Stimulated activated CD4-positive, alpha-beta T cell treated with anti-CD3 and anti-CD28 coated beads, Interleukin-15, amount 100 ng/mL, for 48 hours (primary cell): ENCODE measurements at regions not wholly inside any gene's neighbourhood (a gene's known extent, or its start where the extent isn't known, plus 50 kb on each side); places are given as distances from the start of the nearest gene placed in this dataset.

Experiments used
- DNase-seq, 2 donors: peaks; one replicate each; pipeline ENCODE4 v3.0.0-alpha.2; 2020; ENCODE audit warnings: low read depth in 2 of 2

GRCh38 chr20:22504829-22505377 lies 79.5 kb downstream of the FOXA2 start:
- DNase-seq, result no peak

- DNase-seq, result no peak
Measured at GRCh38 chr20:22503577-22503976, 80.8 kb downstream of the FOXA2 start.

GRCh38 chr20:22502731-22503191 lies 81.6 kb downstream of the FOXA2 start:
- no peak for DNase-seq

- DNase-seq, result no peak
Measured at GRCh38 chr20:22501566-22502344, 82.6 kb downstream of the FOXA2 start.

DNA sequence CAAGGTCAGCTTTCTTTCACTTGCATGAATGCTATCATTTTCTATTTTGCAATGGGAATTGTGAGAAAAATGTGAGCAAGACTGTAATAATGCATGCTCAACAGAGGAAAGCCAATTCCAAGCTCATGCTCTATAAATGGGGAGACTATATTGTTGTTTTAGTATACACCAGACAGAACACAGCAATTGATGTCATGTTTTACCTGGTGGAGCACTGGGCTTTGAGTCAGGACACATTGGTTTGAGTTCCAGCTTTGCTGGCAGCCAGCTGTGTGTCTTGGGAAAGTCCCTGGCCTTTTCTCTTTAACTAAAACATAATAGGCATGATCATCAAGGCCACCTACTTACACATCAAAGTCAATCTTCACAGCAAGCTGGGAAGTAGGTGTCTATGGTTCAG lies 83.3 kb downstream of the FOXA2 start:
- DNase-seq, result no peak

DNA sequence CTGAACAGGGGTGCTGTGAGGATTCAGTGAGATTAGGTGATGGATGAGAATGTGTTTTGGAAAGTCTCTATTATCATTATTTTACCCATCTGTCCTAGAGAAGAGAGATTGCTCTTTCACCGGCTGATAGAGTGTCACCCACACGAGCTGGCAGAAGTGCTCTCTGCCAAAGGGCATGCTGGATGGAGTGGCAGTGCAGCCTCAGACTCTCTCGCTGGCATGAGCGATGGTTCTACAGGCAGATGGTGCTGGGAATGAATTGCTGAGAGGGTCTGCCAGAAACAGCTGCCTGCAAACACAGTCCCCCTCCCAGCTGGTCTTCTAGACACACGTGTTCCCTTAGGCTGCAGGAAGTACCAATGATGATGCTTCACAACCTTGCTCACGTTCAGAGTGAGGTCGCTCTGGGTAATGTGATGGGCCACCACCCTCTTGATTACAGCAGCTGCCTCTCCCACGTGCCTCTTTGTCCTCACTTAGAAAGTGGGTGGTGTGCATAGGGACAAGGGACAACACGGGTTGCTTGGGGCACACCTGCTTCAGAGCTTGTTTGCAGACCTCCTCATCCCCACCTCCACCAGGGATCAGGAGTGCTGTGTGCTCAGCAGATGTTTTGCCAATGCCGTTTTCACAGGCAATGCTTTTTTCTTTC lies 84.7 kb downstream of the FOXA2 start:
- DNase-seq, result no peak

- no peak for DNase-seq
Measured at GRCh38 chr20:22496817-22497216, 87.6 kb downstream of the FOXA2 start.

DNA sequence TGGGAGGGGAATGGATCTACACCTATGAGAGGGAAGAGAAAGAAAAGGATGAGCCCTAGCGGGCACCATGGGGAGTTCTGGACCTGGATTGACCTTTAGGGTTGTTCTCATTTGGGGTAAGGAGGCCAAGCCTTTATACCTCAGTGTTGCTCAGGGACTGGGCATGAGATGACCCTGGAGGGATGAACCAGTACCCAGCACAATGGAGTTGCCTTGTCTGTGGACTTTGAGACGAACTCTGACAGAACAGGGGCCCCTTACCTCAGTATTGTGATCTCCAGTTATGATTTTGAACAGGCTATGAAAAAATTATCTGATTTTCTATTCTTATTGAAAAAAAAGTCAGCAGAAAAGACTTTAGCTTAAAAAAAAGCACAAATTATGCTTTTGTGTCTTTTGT lies 88.6 kb downstream of the FOXA2 start:
- no peak for DNase-seq

DNA sequence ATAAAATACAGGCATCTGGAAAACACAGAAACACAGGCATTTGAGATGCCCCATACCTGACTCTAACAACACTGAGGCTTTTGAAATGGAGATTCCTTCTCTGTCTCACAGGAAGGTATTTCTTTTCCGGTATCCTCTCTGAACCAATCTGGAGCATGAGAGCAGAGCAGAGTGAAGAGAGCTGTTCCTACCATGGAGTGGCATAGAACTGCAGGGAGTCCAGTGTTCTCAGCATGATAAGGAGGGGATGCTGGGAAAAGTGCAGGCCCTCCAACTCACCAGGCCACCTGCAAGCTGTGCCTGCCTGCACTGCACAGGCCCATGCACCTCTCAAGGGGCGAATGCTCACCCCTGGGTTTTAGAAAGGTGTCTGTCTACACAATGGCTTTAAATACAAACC lies 89.2 kb downstream of the FOXA2 start:
- no peak for DNase-seq

DNA sequence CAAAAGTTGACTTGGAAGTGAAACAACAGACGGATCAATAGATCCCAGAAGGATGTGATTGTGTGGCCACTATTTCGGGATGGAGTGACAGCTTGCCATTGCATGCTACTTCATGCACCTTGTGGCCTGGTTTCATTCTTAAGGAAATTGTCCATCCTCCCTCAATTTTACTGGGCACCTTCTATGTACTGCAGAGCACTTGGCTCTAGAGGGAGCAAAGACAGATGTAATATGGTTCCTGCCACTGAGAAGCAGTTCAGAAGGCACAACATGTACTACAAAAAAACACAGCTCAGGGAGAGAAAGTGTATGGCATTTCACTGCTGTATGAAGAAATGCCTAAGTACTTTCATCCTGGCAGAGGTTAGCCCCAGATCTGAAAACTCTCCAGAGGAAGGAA lies 91.9 kb downstream of the FOXA2 start:
- DNase-seq, result no peak

DNA sequence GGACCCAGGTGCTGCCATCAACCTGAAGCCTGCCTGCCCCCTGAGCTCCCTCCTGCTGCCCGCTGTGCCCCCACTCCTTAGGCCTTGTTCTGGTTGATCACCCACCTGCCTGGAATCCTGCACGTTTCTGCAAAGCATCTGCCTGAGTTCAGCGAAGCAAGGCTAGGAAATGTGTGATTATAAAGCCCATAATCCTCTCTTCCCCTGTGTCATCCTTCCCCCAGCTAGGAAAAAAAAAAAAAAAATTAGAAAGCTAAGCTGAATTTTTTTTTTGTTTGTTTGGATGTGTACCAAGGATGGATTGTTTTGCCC lies 93.2 kb downstream of the FOXA2 start:
- DNase-seq, result no peak

DNA sequence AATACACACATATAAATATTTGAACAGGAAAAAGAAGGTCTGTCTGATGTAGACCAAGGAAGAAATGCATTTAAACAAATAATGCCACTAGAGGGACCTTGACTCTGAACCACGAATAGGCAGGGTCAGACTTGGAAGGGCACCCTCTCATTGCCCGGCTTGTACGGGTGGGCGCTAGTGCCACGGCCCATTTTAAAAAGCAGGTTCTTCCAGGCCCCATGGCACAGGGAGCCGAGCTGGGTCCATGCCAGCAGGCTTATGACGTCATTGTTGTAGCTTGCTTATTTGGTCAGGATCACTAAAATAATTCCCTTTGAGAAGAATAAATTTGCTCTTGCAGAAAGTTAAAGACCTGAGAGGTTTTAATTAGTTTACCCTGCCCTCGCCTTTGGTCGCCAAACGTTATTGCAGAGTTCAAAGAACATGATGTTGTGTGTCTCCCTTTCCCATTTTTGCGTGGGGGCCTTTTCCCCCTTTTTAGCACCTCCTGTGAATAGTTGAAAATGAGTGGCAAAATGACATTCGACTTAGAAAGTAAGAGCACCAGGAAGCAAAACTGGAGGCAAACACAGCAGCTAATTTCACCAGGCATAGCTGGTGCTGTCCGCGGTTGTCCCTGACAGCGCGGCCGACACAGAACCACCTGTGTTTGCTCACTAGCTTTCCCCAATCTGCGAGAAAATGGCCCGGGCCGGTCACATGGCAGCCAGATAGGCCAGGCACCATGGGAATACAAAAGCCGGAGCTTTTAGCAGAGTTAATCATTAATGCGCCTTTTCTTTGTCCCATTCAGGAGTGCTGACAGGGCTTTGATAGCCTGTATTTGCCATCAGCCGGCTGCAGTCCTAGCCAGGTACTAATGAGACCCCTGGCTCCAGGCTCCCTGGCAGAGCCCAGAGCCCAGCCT lies 93.8 kb downstream of the FOXA2 start:
- DNase-seq, result no peak

DNA sequence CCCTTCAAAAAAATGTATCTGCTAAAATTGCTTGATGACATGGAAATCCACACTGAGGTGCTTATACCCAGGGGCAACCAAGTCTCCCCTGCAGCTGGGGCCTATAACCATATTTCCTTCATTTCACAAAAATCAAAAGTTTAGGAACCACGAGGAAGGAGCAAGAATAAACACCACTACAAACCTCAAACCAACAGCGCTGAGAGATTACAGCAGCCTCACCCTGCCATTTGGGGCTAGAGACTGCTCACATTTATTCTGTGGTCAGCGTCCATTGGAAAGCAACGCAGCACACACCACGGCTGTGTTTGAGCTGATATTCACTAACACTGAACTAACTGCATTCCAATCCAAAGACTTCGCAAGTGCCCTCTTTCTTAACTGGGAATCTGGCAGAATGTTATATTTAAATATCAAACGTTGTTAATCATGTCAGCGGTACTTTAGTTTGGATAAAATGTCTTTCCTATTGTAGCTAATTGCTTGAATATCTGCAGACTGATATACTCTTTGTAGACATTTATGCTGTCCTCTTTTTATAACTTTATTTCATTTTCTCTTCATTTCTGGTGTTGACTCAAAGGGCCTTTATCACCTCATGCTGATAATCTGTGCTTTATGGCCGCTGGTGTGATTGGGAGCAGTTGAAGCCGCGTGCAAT lies 94.6 kb downstream of the FOXA2 start:
- DNase-seq, result no peak

GRCh38 chr20:22480336-22480735 lies 104.0 kb downstream of the FOXA2 start:
- DNase-seq, result no peak

- DNase-seq, result no peak
Measured at GRCh38 chr20:22475662-22476061, 108.7 kb downstream of the FOXA2 start.

DNA sequence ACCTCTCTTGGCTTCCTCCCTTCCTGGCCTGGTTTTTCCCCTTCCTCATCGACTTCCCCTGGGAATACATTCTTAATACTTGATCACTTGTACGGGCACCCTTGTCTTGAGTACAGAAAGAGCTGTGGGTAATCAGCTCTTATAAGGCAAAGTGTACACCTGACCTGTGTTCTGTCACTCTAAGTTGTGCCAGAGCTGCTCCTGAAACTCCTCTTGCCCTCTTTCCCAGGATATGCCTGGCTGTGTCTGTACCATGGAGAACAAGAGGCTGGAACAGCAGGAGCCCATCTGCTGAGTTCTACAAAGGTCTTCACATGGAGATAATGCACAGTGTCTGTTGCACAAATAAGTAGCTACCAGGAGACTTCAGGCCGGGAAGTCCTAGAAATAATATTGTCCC lies 110.1 kb downstream of the FOXA2 start:
- DNase-seq, result no peak

DNA sequence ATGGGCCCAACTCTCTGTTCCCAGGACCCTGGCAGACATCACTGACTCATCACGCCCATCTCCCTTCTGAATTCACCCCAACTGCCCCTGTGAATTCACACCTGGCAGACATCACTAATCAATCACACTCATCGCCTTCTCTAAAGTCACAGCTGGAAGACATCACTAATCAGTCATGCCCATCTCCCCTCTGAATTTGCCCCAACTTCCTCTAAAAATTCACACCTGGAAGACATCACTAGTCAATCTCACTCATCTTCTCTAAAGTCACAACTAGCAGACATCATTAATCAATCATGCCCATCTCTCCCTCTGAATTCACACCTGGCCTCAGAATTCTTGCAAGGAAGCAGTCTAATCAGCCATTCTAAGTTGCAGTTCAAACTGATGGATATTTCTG lies 111.1 kb downstream of the FOXA2 start:
- DNase-seq, result no peak

- no peak for DNase-seq
Measured at GRCh38 chr20:22472447-22473100, 111.8 kb downstream of the FOXA2 start.

- no peak for DNase-seq
Measured at GRCh38 chr20:22471156-22471836, 113.1 kb downstream of the FOXA2 start.

DNA sequence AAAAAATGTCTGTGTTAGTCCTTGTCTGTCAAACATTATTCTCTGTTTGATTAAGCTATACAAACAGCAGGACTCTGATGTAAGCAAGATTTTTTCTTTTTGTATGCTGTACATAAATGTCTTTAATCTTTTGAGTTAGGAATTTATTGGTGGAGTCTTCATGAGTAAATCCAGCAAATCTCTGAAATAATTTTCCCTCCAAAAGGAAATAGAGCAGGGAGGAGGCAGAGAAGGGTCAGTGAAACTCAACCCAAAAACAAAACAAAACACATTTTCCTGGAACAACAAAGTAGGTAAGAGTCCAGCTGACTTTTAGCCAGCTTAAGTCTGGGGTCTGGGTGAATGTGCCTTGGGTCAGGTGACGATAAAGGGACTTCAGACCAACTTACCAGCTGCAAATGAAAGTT lies 113.7 kb downstream of the FOXA2 start:
- no peak for DNase-seq
